Stimulated activated naive CD4-positive, alpha-beta T cell (primary cell): ENCODE measurements at regions not wholly inside any gene's neighbourhood (a gene's known extent, or its start where the extent isn't known, plus 50 kb on each side); places are given as distances from the start of the nearest gene placed in this dataset.

ENCODE experiments used
- DNase-seq, 6 experiments: peaks; one replicate each; lab custom pipeline; 2025; lab: John Stamatoyannopoulos, UW

GRCh38 chr10:130902471-130902870 lies 409.1 kb downstream of the TCERG1L start:
- no peak for DNase-seq

GRCh38 chr10:130902929-130903328 lies 408.6 kb downstream of the TCERG1L start:
- DNase-seq: no peak

- DNase-seq: no peak
Observed at GRCh38 chr10:130904676-130905075, 406.8 kb downstream of the TCERG1L start.

GRCh38 chr10:130905386-130905785 lies 406.1 kb downstream of the TCERG1L start:
- DNase-seq: no peak

- no peak for DNase-seq
Observed at GRCh38 chr10:130905921-130906320, 405.6 kb downstream of the TCERG1L start.

GRCh38 chr10:130910848-130911247 lies 400.7 kb downstream of the TCERG1L start:
- no peak for DNase-seq

- DNase-seq: no peak
Observed at GRCh38 chr10:130913844-130914243, 397.7 kb downstream of the TCERG1L start.

GRCh38 chr10:130914367-130914766 lies 397.2 kb downstream of the TCERG1L start:
- no peak for DNase-seq

- no peak for DNase-seq
Observed at GRCh38 chr10:130915065-130915464, 396.5 kb downstream of the TCERG1L start.

GRCh38 chr10:130921461-130921860 lies 390.1 kb downstream of the TCERG1L start:
- DNase-seq: no peak

GRCh38 chr10:130921911-130922440 lies 389.5 kb downstream of the TCERG1L start:
- no peak for DNase-seq

- no peak for DNase-seq
Observed at GRCh38 chr10:130923596-130923995, 387.9 kb downstream of the TCERG1L start.

- no peak for DNase-seq
Observed at GRCh38 chr10:130924138-130924819, 387.2 kb downstream of the TCERG1L start.

- DNase-seq: no peak
Observed at GRCh38 chr10:130926442-130926841, 385.1 kb downstream of the TCERG1L start.

GRCh38 chr10:130927157-130927556 lies 384.4 kb downstream of the TCERG1L start:
- no peak for DNase-seq

- no peak for DNase-seq
Observed at GRCh38 chr10:130928306-130928705, 383.2 kb downstream of the TCERG1L start.

- no peak for DNase-seq
Observed at GRCh38 chr10:130929422-130930325, 381.8 kb downstream of the TCERG1L start.

GRCh38 chr10:130930821-130931220 lies 380.7 kb downstream of the TCERG1L start:
- no peak for DNase-seq

GRCh38 chr10:130931256-130931655 lies 380.3 kb downstream of the TCERG1L start:
- no peak for DNase-seq

GRCh38 chr10:130932326-130933007 lies 379.1 kb downstream of the TCERG1L start:
- no peak for DNase-seq

GRCh38 chr10:130933008-130933390 lies 378.5 kb downstream of the TCERG1L start:
- no peak for DNase-seq
